IMR-90 (cell line): ENCODE measurements at regions not wholly inside any gene's neighbourhood (a gene's known extent, or its start where the extent isn't known, plus 50 kb on each side); places are given as distances from the start of the nearest gene placed in this dataset.

Source experiments
- ATAC-seq: fragments of 200-7000 bp; cut with Tn5 transposase; 2 replicates; pipeline ENCODE4 v1.9.1; 2020; ENCODE audit warnings: low read depth, mild to moderate bottlenecking, moderate library complexity
- BruUV-seq: library from RNA; stranded (reverse); fragments of 400-500 nt; replicated peaks from 2 replicates; lab custom pipeline; 2021; lab: Mats Ljungman, UMichigan
- CTCF ChIA-PET: fragments of 300-600 bp; formaldehyde crosslinking; extraction: SDS; loops from one replicate; lab custom pipeline; 2021; ENCODE audit warnings: antibody characterized with exemption; lab: Yijun Ruan, JAX
- POLR2A ChIA-PET: fragments of 300-600 bp; sonication (Branson Sonifier 250); formaldehyde crosslinking; loops from one replicate; lab custom pipeline; 2022; ENCODE audit warnings: antibody characterized with exemption; ENCODE audit not compliant: unreplicated experiment; lab: Charles Lee
- DNase-seq: peaks from one replicate; pipeline ENCODE4 v3.0.0; 2013
- H2AFZ ChIP-seq: replicated peaks from 2 replicates; pipeline ENCODE3; 2013; ENCODE audit warnings: low read length, mild to moderate bottlenecking; ENCODE audit not compliant: poor library complexity
- H2AK5ac ChIP-seq: 2 replicates; pipeline ENCODE4 v1.6.1; 2013; ENCODE audit warnings: low read depth, low read length, inconsistent platforms
- H2AK9ac ChIP-seq: replicated peaks from 2 replicates; pipeline ENCODE3; 2013; ENCODE audit warnings: mild to moderate bottlenecking, low read depth, low read length, moderate library complexity; ENCODE audit not compliant: poor library complexity
- H2BK120ac ChIP-seq: 2 replicates; pipeline ENCODE4 v1.6.1; 2013; ENCODE audit warnings: low read depth, low read length, inconsistent platforms
- H2BK15ac ChIP-seq: 3 replicates; pipeline ENCODE4 v1.6.1; 2013; ENCODE audit warnings: low read depth, low read length, inconsistent platforms
- H2BK20ac ChIP-seq: 2 replicates; pipeline ENCODE4 v1.6.1; 2013; ENCODE audit warnings: low read depth, mild to moderate bottlenecking, inconsistent platforms, low read length, moderate library complexity
- H2BK5ac ChIP-seq: 2 replicates; pipeline ENCODE4 v1.6.1; 2013; ENCODE audit warnings: mild to moderate bottlenecking, low read depth, low read length, inconsistent platforms; ENCODE audit not compliant: poor library complexity, severe bottlenecking
- H3K14ac ChIP-seq: replicated peaks from 2 replicates; pipeline ENCODE4 v1.6.1; 2013; ENCODE audit warnings: low read depth, low read length, inconsistent platforms
- H3K18ac ChIP-seq: 2 replicates; pipeline ENCODE4 v1.6.1; 2013; ENCODE audit warnings: low read depth, low read length, control low read depth
- H3K23ac ChIP-seq: 2 replicates; pipeline ENCODE4 v1.6.1; 2013; ENCODE audit warnings: low read depth, low read length, inconsistent platforms
- H3K27ac ChIP-seq: 2 replicates; pipeline ENCODE4 v1.5.1; 2013; ENCODE audit warnings: mild to moderate bottlenecking, control low read depth, low read length; ENCODE audit not compliant: insufficient read depth
- H3K27me3 ChIP-seq: 2 replicates; pipeline ENCODE4 v1.6.1; 2013; ENCODE audit warnings: low read length; ENCODE audit not compliant: control insufficient read depth, insufficient read depth
- H3K36me3 ChIP-seq: 2 replicates; pipeline ENCODE4 v1.6.1; 2013; ENCODE audit warnings: low read length, mixed read lengths; ENCODE audit not compliant: control insufficient read depth, insufficient read depth
- H3K4ac ChIP-seq: 2 replicates; pipeline ENCODE4 v1.6.1; 2013; ENCODE audit warnings: low read depth, low read length, inconsistent platforms
- H3K4me1 ChIP-seq: 2 replicates; pipeline ENCODE4 v1.6.1; 2013; ENCODE audit warnings: low read length, mixed read lengths; ENCODE audit not compliant: control insufficient read depth, insufficient read depth
- H3K4me2 ChIP-seq: 2 replicates; pipeline ENCODE4 v1.6.1; 2013; ENCODE audit warnings: low read depth, mild to moderate bottlenecking, control low read depth, low read length, moderate library complexity
- H3K4me3 ChIP-seq: 2 replicates; pipeline ENCODE4 v1.5.1; 2013; ENCODE audit warnings: low read depth, mild to moderate bottlenecking, control low read depth, low read length, moderate library complexity; ENCODE audit not compliant: insufficient read depth
- H3K56ac ChIP-seq: 2 replicates; pipeline ENCODE4 v1.6.1; 2013; ENCODE audit warnings: low read length, inconsistent platforms; ENCODE audit not compliant: insufficient read depth; ENCODE audit errors: extremely low read depth
- H3K79me1 ChIP-seq, 2 experiments: 2 replicates each; pipeline ENCODE4 v1.6.1; 2013; ENCODE audit warnings: low read length in 2 of 2, inconsistent platforms in 1 of 2, low read depth in 1 of 2
- H3K9ac ChIP-seq: 2 replicates; pipeline ENCODE4 v1.6.1; 2013; ENCODE audit warnings: low read depth, low read length, control low read depth
- H3K9me1 ChIP-seq: 2 replicates; pipeline ENCODE4 v1.6.1; 2013; ENCODE audit warnings: low read length, inconsistent platforms; ENCODE audit not compliant: insufficient read depth
- H3K9me3 ChIP-seq: 2 replicates; pipeline ENCODE4 v1.6.1; 2013; ENCODE audit warnings: low read length; ENCODE audit not compliant: control insufficient read depth, insufficient read depth
- H4K20me1 ChIP-seq: 2 replicates; pipeline ENCODE4 v1.6.1; 2013; ENCODE audit warnings: low read length, inconsistent platforms; ENCODE audit not compliant: insufficient read depth
- H4K5ac ChIP-seq: 2 replicates; pipeline ENCODE4 v1.6.1; 2013; ENCODE audit warnings: mild to moderate bottlenecking, low read depth, low read length, control low read depth
- H4K8ac ChIP-seq, 2 experiments: 2 replicates each; pipeline ENCODE4 v1.6.1; 2013; ENCODE audit warnings: low read depth in 2 of 2, low read length in 2 of 2, control low read depth in 1 of 2, inconsistent platforms in 1 of 2
- H4K91ac ChIP-seq: 2 replicates; pipeline ENCODE4 v1.6.1; 2013; ENCODE audit warnings: low read depth, low read length, inconsistent platforms; ENCODE audit not compliant: insufficient read depth
- BHLHE40 ChIP-seq: fragments of 150-350 bp; IDR thresholded peaks from 2 replicates; pipeline ENCODE4 v1.6.1; 2016; ENCODE audit warnings: mild to moderate bottlenecking, low read depth, low read length
- CEBPB ChIP-seq: IDR thresholded peaks from 2 replicates; pipeline ENCODE4 v1.6.1; 2012; ENCODE audit warnings: low read depth, low read length, improper control_type of control experiment
- CHD1 ChIP-seq: IDR thresholded peaks from 2 replicates; pipeline ENCODE4 v1.6.1; 2012; ENCODE audit warnings: low read depth, low read length, improper control_type of control experiment
- CTCF ChIP-seq: conservative IDR thresholded peaks from 2 replicates; pipeline ENCODE4 v1.5.1; 2012; ENCODE audit warnings: mild to moderate bottlenecking, low read depth, low read length, improper control_type of control experiment
- ELK1 ChIP-seq: fragments of 150-350 bp; IDR thresholded peaks from 2 replicates; pipeline ENCODE4 v1.6.1; 2016; ENCODE audit warnings: low read depth, mild to moderate bottlenecking, low read length, moderate library complexity, borderline replicate concordance
- FOS ChIP-seq: fragments of 150-350 bp; IDR thresholded peaks from 2 replicates; pipeline ENCODE4 v1.6.1; 2016; ENCODE audit warnings: low read depth, low read length
- MAFK ChIP-seq: IDR thresholded peaks from 2 replicates; pipeline ENCODE4 v1.6.1; 2012; ENCODE audit warnings: low read depth, low read length, improper control_type of control experiment
- MAZ ChIP-seq: IDR thresholded peaks from 2 replicates; pipeline ENCODE4 v1.6.1; 2012; ENCODE audit warnings: low read depth, mild to moderate bottlenecking, low read length, improper control_type of control experiment, moderate library complexity, borderline replicate concordance
- NFE2L2 ChIP-seq: fragments of 150-350 bp; IDR thresholded peaks from 2 replicates; pipeline ENCODE4 v1.6.1; 2016; ENCODE audit warnings: low read depth, mild to moderate bottlenecking, low read length
- POLR2A ChIP-seq: IDR thresholded peaks from 2 replicates; pipeline ENCODE4 v1.6.1; 2012; ENCODE audit warnings: mild to moderate bottlenecking, low read depth, low read length
- RCOR1 ChIP-seq: IDR thresholded peaks from 2 replicates; pipeline ENCODE4 v1.6.1; 2012; ENCODE audit warnings: mild to moderate bottlenecking, low read length, improper control_type of control experiment; ENCODE audit not compliant: insufficient replicate concordance
- SMC3 ChIP-seq: fragments of 150-350 bp; IDR thresholded peaks from 2 replicates; pipeline ENCODE4 v1.6.1; 2016; ENCODE audit warnings: low read depth, mild to moderate bottlenecking, antibody characterized with exemption, low read length, moderate library complexity
- WGBS, 2 experiments: methylation state at CpG; one replicate each; pipeline versions ENCODE4 v1.1.5 to v1.1.7; 2013; ENCODE audit warnings: missing lambda C conversion rate in 2 of 2; ENCODE audit not compliant: insufficient read length in 1 of 2; ENCODE audit errors: extremely low coverage in 2 of 2; 5-methylcytosine and 5-hydroxymethylcytosine counted together
- dilution Hi-C: fragments of 300-500 bp; cut with HindIII; formaldehyde crosslinking; loops from one replicate; pipeline ENCODE4 v1.14.3; 2018; ENCODE audit warnings: low sequenced_read_pairs; ENCODE audit not compliant: unreplicated experiment
- in situ Hi-C: fragments of 300-500 bp; cut with MboI; formaldehyde crosslinking; loops from 3 replicates; pipeline ENCODE4 v1.14.3; 2019; ENCODE audit warnings: low sequenced_read_pairs, inconsistent platforms, mixed read lengths
- intact Hi-C: fragments of 100-400 bp; cut with micrococcal nuclease; formaldehyde crosslinking; loops from 2 replicates; pipeline ENCODE4 v1.10.0; 2022
- TF ChIP-seq, protein P1 (sequence below): fragments of 150-350 bp; IDR thresholded peaks from 2 replicates; pipeline ENCODE4 v1.6.1; 2017; ENCODE audit warnings: mild to moderate bottlenecking, antibody characterized with exemption, low read length, low read depth

DNA sequence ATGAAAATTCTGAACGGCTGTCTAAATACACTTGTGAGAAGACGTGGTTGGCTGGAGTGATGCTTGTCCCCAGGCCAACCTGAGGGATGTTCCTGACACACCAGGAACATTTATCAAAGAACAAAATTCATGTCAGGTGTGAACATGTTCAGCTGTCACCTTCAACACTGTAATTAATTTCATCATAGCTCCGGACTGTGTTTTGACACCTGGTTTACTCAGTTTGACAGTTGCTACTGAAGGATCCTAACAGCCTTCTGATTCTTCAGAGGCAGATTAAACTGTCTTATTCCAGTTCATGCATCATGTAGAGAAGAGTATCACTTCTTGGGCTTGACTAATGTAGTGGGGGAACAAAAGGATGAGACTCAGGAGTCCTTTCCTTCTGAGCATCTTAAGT lies 134.1 kb downstream of the NPR3 start:
- Histone ChIP-seq H4K5ac (no peak overlapping the region), H2BK15ac (no peak overlapping the region), H2BK20ac (no peak overlapping the region), H3K79me1 (no peaks in the 10 kb centered on the region), H2AK9ac (no peak overlapping the region), H3K27me3 (no peaks in the 10 kb centered on the region), H3K9me1 (no peaks in the 10 kb centered on the region), H3K23ac (no peak overlapping the region), H3K4ac (no peak overlapping the region), H3K4me3 (no peak overlapping the region), H4K91ac (no peak overlapping the region), H4K20me1 (no peaks in the 10 kb centered on the region), H3K9me3 (0 out of 2 replicates have a peak, but pooled peaks cover 2% of the 10 kb centered on the region), H2AK5ac (no peak overlapping the region), H3K4me2 (no peak overlapping the region), H3K56ac (no peak overlapping the region), H2BK5ac (no peak overlapping the region), H2BK120ac (no peak overlapping the region), H3K9ac (no peak overlapping the region), H4K8ac (no peak overlapping the region), H3K27ac (no peak overlapping the region), H3K18ac (no peak overlapping the region), H3K36me3 (no peaks in the 10 kb centered on the region), H2AFZ (no peak overlapping the region), H3K4me1 (0 out of 2 replicates have a peak, but pooled peaks cover 6% of the 10 kb centered on the region), H3K14ac (no peak overlapping the region)
- WGBS, 2 experiments = 90% methylated on average over 2 of the region's 3 CpGs; no CpG with 5 or more reads in 1 of the 2 experiments
- dilution Hi-C loops (no loop called here), in situ Hi-C loops (no loop called here), intact Hi-C loops (no loop called here)
- DNase-seq = no peak
- CTCF ChIA-PET = no interaction called here
- POLR2A ChIA-PET = no interaction called here
- TF ChIP-seq NFE2L2 (no peak), ELK1 (no peak), RCOR1 (no peak), CTCF (no peak), MAFK (no peak), SMC3 (no peak), POLR2A (no peak), CEBPB (no peak), FOS (no peak), BHLHE40 (no peak), CHD1 (no peak), MAZ (no peak)
- TF ChIP-seq, protein P1, sequence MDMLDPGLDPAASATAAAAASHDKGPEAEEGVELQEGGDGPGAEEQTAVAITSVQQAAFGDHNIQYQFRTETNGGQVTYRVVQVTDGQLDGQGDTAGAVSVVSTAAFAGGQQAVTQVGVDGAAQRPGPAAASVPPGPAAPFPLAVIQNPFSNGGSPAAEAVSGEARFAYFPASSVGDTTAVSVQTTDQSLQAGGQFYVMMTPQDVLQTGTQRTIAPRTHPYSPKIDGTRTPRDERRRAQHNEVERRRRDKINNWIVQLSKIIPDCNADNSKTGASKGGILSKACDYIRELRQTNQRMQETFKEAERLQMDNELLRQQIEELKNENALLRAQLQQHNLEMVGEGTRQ = no peak
- no TSS peak for BruUV-seq
- ATAC-seq = no peak
